Mucosa of stomach (tissue), 1 donor: ENCODE measurements at regions not wholly inside any gene's neighbourhood (a gene's known extent, or its start where the extent isn't known, plus 50 kb on each side); places are given as distances from the start of the nearest gene placed in this dataset.

Experiments
- H3K27me3 ChIP-seq: one replicate; pipeline ENCODE4 v1.7.0; 2013; ENCODE audit warnings: mild to moderate bottlenecking, low read length; ENCODE audit not compliant: control insufficient read depth, insufficient read depth
- H3K36me3 ChIP-seq: one replicate; pipeline ENCODE4 v1.7.0; 2013; ENCODE audit warnings: low read length; ENCODE audit not compliant: control insufficient read depth, insufficient read depth
- H3K4me1 ChIP-seq: one replicate; pipeline ENCODE4 v1.7.0; 2013; ENCODE audit warnings: mild to moderate bottlenecking, low read length; ENCODE audit not compliant: control insufficient read depth, insufficient read depth
- H3K4me3 ChIP-seq: one replicate; pipeline ENCODE4 v1.7.0; 2013; ENCODE audit warnings: low read length
- H3K9ac ChIP-seq: one replicate; pipeline ENCODE4 v1.7.0; 2013; ENCODE audit warnings: mild to moderate bottlenecking, low read length, moderate library complexity
- H3K9me3 ChIP-seq: one replicate; pipeline ENCODE4 v1.7.0; 2013; ENCODE audit warnings: mild to moderate bottlenecking, low read length, moderate library complexity; ENCODE audit not compliant: control insufficient read depth
- donor health status: Pancreatic carcinoma.

DNA sequence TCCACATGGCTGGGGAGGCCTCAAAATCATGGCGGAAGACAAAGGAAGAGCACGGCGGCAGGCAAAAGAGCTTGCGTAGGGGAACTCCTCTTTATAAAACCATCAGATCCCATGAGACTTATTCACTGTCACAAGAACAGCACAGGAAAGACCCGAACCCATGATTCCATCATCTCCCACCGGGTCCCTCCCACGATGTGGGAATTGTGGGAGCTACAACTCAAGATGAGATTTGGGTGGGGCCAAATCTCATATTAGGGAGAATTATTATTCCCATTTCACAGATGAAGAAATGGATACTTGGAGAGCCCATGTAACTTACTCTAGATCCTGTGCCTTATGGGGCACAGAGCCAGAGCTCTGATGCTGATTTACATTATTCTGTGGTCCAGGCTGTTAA, 322.6 kb downstream of the PCNX1 start:
- H3K36me3 ChIP-seq: no peaks in the 10 kb centered on the region
- H3K9me3 ChIP-seq: no peaks in the 10 kb centered on the region
- H3K4me1 ChIP-seq: peaks cover 10% of the 10 kb centered on the region
- no peak overlapping the region for H3K9ac ChIP-seq
- H3K4me3 ChIP-seq: no peak overlapping the region
- no peaks in the 10 kb centered on the region for H3K27me3 ChIP-seq

GRCh38 chr14:71230897-71231296, 323.6 kb downstream of the PCNX1 start:
- no peaks in the 10 kb centered on the region for H3K27me3 ChIP-seq

DNA sequence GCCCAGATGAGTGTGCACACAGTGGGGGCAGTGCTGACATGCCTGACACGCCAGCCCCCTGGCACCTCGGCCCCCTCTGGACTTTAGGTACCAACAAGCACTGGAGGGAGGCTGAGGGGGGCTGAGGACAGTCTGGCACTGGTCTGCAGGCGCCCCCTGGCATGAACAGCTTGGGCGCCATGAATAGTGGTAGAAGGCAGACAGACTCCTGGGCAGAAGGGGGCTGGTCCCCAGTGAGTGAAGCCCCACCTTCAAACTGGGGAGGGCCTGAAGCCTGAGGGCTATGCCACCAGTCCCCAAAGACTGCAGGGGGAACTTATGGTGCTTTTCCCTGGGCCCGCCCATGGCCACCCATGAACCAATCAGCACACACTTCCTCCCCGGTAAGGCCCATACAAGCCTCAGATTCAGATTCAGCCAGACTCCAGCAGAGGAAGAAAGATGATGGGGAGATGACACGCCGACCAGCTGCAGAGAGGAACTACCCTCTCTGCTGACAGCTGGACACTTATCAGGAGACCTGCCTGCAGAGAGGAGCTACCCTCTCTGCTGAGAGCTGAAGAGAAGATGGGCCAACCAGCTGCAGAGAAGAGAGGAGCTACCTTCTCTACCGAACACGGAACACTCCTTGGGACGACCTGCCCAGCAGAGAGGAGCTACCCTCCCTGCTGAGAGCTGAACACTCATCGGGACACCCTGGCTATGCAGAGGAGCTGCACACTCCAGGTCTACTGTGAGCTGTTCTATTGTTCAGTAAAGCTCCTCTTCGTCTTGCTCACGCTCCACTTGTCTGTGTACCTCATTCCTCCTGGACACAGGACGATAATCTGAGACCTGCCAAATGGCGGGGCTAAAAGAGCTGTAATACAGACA, 324.5 kb downstream of the PCNX1 start:
- Histone ChIP-seq H3K9me3 (no peaks in the 10 kb centered on the region), H3K4me1 (peaks cover 16% of the 10 kb centered on the region), H3K36me3 (no peaks in the 10 kb centered on the region), H3K9ac (no peak overlapping the region), H3K4me3 (no peak overlapping the region), H3K27me3 (no peaks in the 10 kb centered on the region)

More at GRCh38 chr14:71230897-71231296, 323.6 kb downstream of the PCNX1 start:
- Histone ChIP-seq H3K4me3 (no peak overlapping the region), H3K9me3 (no peaks in the 10 kb centered on the region), H3K9ac (no peak overlapping the region), H3K4me1 (peaks cover 10% of the 10 kb centered on the region), H3K36me3 (no peaks in the 10 kb centered on the region)

- Histone ChIP-seq H3K4me1 (peaks cover 16% of the 10 kb centered on the region), H3K4me3 (no peak overlapping the region), H3K9ac (no peak overlapping the region), H3K27me3 (no peaks in the 10 kb centered on the region), H3K36me3 (no peaks in the 10 kb centered on the region), H3K9me3 (no peaks in the 10 kb centered on the region)
Measured at GRCh38 chr14:71232506-71232905, 325.2 kb downstream of the PCNX1 start.

GRCh38 chr14:71235875-71236274, 328.6 kb downstream of the PCNX1 start:
- Histone ChIP-seq H3K4me1 (peaks cover 6% of the 10 kb centered on the region), H3K36me3 (no peaks in the 10 kb centered on the region), H3K9ac (no peak overlapping the region), H3K27me3 (no peaks in the 10 kb centered on the region), H3K9me3 (no peaks in the 10 kb centered on the region), H3K4me3 (no peak overlapping the region)

DNA sequence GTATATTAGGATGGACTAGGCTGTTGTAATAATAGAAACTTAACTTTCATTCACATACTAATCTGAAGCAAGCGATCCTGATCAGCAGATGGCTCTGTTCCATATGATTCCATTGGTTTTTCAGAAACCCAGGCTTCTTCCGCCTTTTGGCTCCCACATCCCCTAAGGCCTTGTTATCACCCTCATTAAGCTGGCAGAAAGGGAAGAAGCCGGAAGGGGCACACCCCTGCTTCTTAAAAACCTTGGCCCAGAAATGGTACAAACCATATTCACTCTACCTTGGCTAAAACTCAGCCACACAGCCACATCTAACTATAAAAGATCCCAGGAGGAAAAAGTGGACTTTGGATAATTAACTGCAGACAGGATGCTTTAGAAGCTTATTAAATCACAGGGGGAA, 329.2 kb downstream of the PCNX1 start:
- Histone ChIP-seq H3K4me1 (peaks cover 6% of the 10 kb centered on the region), H3K27me3 (no peaks in the 10 kb centered on the region), H3K36me3 (no peaks in the 10 kb centered on the region), H3K9ac (no peak overlapping the region), H3K9me3 (no peaks in the 10 kb centered on the region), H3K4me3 (no peak overlapping the region)

- H3K4me1 ChIP-seq: peaks cover 6% of the 10 kb centered on the region
- H3K36me3 ChIP-seq: no peaks in the 10 kb centered on the region
- H3K9ac ChIP-seq: no peak overlapping the region
- H3K9me3 ChIP-seq: no peaks in the 10 kb centered on the region
- no peak overlapping the region for H3K4me3 ChIP-seq
- H3K27me3 ChIP-seq: no peaks in the 10 kb centered on the region
Measured at GRCh38 chr14:71237556-71237955, 330.3 kb downstream of the PCNX1 start.

DNA sequence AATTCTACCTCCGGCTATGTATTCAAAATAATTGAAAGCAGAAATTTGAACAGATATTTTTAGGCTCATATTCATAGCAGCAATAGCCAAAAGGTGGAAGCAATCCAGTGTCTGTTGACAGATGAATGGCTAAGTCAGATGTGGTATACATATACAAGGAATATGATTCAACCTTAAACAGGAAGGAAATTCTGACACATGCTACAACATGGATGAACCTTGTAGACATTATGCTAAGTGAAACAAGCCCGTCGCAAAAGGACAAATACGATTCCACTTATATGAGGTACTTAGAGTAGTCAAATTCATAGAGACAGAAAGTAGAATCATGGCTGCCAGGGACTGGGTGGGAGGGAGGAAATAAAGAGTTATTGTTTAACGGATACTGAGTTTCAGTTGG, 331.6 kb downstream of the PCNX1 start:
- Histone ChIP-seq H3K4me3 (no peak overlapping the region), H3K9me3 (no peaks in the 10 kb centered on the region), H3K36me3 (no peaks in the 10 kb centered on the region), H3K27me3 (no peaks in the 10 kb centered on the region), H3K9ac (no peak overlapping the region), H3K4me1 (peaks cover 6% of the 10 kb centered on the region)

DNA sequence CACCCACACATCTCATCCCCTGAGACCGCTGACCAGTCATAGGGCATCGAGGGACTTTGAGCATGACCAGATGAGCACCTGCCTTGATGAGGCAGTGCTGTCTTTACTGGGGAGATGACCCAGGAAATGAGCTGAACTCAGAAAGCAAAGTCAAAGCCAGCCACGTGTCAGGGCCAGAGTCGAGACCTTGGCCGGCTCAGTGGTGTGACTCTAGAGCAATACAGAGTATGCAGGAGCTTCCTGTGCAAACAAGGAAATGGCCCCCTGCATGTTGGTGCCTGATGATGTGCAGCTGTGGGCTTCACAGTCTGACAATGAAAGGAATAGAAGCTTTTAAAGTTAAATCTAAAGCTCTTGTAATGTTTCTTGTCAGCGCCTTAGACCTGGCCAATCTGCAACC, 332.9 kb downstream of the PCNX1 start:
- Histone ChIP-seq H3K36me3 (no peaks in the 10 kb centered on the region), H3K4me1 (peaks cover 6% of the 10 kb centered on the region), H3K9me3 (no peaks in the 10 kb centered on the region)

DNA sequence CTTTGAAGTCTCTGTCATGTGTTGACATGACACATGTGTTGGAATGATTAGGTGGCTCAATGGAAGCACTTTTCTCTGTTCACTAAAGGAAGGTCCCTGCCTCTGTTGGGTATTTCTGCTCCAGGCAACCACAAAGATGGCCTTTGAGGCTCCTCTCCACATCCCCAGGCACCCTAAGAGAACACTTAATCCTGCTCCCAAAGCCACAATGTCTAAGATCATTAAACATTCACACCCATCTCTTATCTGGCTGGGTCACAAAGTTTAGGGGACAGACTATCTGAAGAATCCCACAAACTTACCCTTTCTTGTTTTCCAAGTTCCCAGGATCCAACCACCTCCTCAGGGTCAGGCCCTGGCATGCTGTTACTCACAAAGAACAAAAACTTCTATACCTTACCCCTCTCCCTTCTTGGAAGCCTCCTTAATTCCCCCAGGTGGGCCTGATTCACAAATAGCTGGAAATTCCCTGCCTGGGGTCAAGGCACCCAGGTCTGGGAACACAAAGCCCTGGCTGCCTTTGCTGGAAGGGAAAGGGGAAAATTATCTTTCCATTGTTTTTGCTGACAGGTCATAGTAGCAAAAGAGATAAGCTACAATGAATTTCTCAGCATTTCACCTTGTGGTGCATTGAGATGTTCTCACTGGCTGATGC, 333.7 kb downstream of the PCNX1 start:
- Histone ChIP-seq H3K9me3 (no peaks in the 10 kb centered on the region), H3K4me3 (no peak overlapping the region), H3K27me3 (no peaks in the 10 kb centered on the region), H3K4me1 (peaks cover 6% of the 10 kb centered on the region), H3K9ac (no peak overlapping the region), H3K36me3 (no peaks in the 10 kb centered on the region)

More for the DNA sequence above, 332.9 kb downstream of the PCNX1 start:
- no peak overlapping the region for H3K9ac ChIP-seq
- H3K27me3 ChIP-seq: no peaks in the 10 kb centered on the region
- no peak overlapping the region for H3K4me3 ChIP-seq

DNA sequence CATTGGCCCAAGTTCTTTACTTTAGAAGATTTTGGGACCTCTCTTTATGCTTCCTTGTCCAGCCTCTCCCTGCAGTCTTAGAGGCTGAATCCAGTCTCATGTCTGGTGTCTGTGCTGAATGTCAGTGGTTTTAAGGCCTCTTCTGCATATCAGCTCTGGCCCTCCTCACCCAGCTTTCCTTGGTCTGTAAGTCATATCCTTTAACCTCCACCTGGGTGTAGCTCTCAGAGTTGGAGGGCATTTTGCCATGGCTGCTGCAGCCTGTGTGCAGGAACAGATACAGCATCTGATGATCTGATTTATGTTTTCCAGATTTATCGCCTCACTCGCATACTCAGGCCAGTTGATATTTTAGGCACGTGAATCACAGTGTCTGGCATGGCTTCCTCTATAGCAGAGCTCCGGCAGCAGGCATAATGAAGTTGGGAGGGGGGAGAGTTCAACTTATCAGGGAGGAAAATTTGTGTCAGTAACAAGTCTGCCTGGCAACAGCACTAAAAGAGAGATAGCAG, 335.0 kb downstream of the PCNX1 start:
- no peak overlapping the region for H3K4me3 ChIP-seq
- no peaks in the 10 kb centered on the region for H3K4me1 ChIP-seq
- no peaks in the 10 kb centered on the region for H3K36me3 ChIP-seq
- no peak overlapping the region for H3K9ac ChIP-seq
- H3K27me3 ChIP-seq: no peaks in the 10 kb centered on the region
- no peaks in the 10 kb centered on the region for H3K9me3 ChIP-seq

- H3K4me1 ChIP-seq: peaks cover 7% of the 10 kb centered on the region
- H3K27me3 ChIP-seq: no peaks in the 10 kb centered on the region
- H3K9me3 ChIP-seq: no peaks in the 10 kb centered on the region
- H3K9ac ChIP-seq: no peak overlapping the region
- no peaks in the 10 kb centered on the region for H3K36me3 ChIP-seq
- no peak overlapping the region for H3K4me3 ChIP-seq
Measured at GRCh38 chr14:71243697-71244096, 336.4 kb downstream of the PCNX1 start.
